HG03159 (cell line): ENCODE measurements at regions not wholly inside any gene's neighbourhood (a gene's known extent, or its start where the extent isn't known, plus 50 kb on each side); places are given as distances from the start of the nearest gene placed in this dataset.
"Not testable (repeated sequence)": the region's sequence is repeated elsewhere in the genome, so short reads cannot be mapped to it uniquely, and the experiment has no call there.

Experiments
- ATAC-seq: cut with Tn5 transposase; IDR thresholded peaks from one replicate; pipeline ENCODE4 v1.9.1; 2021; ENCODE audit warnings: mild to moderate bottlenecking, moderate library complexity; ENCODE audit not compliant: unreplicated experiment

- ATAC-seq = no peak
Observed at GRCh38 chr17:53496356-53496755, 326.4 kb upstream of the KIF2B start.

DNA sequence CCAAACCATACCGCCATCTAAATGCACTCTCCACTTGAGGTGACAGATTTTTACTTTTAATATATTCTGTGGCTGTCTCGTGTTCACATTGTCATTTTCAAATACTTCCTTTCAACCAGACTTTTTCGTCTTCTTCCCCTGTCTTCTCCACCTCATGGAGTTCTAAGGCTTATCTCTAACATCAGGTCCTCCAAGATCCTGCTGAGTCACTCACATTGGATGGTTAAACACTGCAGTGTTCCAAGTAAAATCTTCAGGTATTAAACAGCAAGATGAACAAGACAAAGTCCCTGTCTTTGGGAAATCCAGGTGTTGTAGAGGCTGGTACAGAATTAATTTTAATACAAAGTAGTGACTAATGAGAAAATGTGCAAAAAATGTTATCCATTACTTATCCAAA, 330.2 kb upstream of the KIF2B start:
- no peak for ATAC-seq

DNA sequence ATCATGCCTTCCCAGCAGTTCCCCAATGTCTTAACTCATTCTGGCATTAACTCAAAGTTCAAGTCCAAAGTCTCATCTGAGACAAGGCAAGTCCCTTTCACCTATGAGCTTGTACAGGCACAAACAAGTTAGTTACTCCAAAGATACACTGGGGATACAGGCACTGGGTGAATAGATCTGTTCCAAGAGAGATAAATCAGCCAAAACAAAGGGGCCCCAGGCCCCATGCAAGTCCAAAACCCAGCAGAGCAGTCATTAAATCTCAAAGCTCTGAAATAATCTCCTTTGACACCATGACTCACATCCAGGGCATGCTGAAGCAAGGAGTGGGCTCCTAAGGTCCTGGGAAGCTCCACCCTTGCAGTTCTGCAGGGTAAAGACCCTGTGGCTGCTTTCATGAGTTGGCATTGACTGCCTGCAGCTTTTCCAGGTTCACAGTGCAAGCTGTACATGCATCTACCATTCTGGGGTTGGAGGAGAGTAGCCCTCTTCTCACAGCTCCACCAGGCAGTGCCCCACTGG, 332.2 kb upstream of the KIF2B start:
- no peak for ATAC-seq

DNA sequence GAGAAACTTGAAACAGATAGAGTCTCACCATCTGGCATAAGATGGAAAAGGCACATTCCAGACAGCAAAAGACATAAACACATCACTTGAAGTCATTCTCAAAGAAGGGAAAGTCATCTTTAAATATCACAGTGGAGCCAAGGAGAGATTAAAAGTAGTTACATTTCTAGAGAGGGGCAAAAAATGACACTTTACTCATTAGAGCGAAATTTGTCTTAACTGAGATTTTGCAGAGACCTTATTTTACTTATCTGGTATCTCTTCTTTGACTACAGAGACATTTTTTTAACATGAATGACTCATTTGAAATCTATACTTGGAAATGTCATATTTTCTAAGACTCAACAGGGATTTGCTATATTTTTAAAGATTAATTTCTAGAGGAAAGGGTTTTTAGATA, 339.0 kb upstream of the KIF2B start:
- ATAC-seq = no peak

GRCh38 chr17:53475002-53475401, 347.7 kb upstream of the KIF2B start:
- no peak for ATAC-seq

DNA sequence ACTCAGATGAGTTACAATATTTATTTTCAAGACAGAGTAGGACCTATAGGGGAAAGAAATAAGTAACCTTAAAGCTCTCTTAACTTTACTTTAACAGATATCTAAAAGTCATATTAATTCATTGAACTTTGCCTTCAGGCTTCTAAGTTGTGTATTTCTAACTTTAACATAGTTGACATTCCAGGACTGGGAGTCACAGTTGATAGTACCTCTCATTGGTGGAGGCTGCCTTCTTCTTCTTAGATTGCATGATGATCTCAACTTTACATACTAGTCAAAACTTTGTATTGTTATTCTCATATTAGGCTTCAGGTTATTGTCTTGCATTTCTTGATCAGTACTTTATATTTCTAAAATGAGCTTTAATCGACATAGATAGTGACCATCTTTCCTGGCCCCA, 350.1 kb upstream of the KIF2B start:
- ATAC-seq = no peak

- ATAC-seq = no peak
Observed at GRCh38 chr17:53471514-53471913, 351.2 kb upstream of the KIF2B start.

GRCh38 chr17:53470626-53471025, 352.1 kb upstream of the KIF2B start:
- no peak for ATAC-seq

DNA sequence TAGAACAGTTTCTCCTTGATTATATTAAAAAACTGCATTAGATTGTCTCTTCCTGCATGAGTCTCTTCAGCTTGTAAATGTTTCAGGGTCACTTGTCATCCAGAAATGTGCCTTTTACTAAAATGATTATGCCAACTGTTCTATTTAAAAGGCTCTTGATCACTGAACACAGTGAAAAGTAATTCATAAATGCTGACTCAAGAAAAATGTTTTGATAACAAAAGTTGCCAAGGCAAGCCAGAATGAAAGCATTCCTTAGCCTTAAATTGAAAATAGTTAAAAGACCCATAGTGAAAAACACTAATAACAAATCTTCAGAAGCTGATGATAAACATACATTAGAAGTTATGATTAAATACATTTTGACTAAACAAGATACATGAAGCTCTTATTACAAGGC, 356.0 kb upstream of the KIF2B start:
- no peak for ATAC-seq

DNA sequence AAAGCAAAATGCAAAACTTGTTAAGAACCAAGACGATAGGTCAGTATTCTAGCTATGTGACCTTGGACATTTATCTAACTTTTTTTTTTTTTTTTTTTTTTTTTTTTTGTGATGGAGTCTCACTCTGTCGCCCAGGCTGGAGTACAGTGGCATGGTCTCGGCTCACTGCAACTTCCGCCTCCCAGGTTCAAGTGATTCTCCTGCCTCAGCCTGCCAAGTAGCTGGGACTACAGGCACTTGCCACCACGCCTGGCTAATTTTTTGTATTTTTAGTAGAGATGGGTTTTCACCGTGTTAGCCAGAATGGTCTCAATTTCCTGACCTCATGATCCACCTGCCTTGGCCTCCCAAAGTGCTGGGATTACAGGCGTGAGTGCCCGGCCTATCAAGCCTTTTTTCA, 358.3 kb upstream of the KIF2B start:
- ATAC-seq = not testable (repeated sequence)

- ATAC-seq = no peak
Observed at GRCh38 chr17:53463363-53463762, 359.4 kb upstream of the KIF2B start.

- no peak for ATAC-seq
Observed at GRCh38 chr17:53462393-53462811, 360.3 kb upstream of the KIF2B start.

- not testable (repeated sequence) for ATAC-seq
Observed at GRCh38 chr17:53455943-53456342, 366.8 kb upstream of the KIF2B start.

GRCh38 chr17:53454337-53454736, 368.4 kb upstream of the KIF2B start:
- no peak for ATAC-seq

DNA sequence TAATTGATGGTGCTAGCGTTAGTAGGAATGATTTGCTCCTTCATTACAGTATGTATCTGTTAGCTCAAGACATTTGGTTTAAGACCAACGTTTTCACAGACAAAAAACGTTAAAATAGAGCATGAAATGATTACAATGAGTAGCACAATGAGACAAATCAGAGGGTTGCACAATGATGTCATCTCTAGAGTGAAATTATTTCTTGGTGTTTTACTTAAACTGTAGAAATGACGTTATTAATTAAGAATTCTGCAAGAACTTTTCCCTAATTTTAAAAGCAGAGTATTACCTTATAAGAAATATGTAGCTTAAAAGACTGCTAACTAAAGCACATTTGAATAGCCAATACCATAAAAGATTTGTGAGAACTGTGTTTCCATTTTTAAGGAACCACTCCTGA, 373.4 kb upstream of the KIF2B start:
- no peak for ATAC-seq

DNA sequence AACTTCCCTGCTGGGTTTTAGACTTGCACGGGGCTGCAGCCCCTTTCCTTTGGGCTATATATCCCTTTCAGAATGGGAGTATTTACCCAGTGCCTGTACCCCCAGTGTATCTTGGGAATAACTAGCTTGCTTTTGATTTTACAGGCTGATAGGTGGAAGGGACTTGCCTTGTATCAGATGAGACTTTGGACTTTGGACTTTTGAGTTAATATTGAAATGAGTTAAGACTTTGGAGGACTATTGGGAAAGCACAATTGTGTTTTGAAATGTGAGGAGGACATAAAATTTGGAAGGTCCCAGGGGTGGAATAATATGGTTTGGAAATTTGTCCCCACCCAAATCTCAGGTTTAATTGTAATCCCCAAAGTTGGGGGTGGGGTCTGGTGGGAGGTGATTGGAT, 393.8 kb upstream of the KIF2B start:
- ATAC-seq = no peak

GRCh38 chr17:53426505-53426904, 396.2 kb upstream of the KIF2B start:
- ATAC-seq = no peak

DNA sequence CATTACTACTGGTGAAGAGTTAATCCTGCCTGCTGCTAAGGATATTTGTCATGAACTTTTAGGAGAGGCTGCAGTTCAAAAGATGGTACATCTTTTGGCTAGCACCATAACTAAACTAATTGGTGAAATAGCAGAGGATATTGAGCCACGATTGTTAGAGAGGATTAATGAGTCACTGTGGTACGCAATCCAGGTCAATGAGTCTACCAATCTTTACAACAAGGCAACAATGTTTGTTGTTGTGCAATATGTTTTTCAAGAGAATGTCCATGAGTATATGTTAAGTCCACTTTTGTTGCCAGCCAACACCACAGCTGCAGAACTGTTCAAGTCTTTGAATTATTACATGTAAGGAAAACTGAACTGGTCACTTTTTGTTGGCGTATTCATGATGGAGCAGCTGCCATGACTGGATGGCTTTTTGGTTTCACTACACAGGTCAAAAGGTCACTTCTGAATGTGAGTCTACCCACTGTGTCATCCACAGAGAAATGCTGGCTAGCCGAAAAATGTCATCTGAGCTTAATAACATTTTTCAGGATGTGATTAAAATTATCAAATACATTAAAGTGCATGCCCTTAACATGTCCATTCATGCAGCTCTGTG, 402.6 kb upstream of the KIF2B start:
- no peak for ATAC-seq

DNA sequence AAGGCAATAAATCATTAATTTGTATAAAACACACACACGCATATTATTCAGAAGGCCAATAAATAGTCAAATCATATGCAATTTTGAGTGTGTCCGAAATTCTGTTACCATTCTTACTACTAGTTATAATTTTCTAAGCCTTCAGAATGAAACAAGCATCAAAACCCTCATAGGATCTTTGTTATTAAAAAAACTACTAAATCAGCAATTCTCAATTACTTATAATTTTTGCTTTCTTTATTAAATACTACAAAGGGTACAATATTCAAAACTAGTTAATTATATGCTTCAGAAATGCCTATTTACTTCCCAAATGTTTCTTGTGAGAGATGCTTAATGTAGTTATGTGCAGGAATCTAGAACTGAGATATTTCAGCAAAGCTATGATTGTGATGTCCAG, 413.1 kb upstream of the KIF2B start:
- no peak for ATAC-seq

DNA sequence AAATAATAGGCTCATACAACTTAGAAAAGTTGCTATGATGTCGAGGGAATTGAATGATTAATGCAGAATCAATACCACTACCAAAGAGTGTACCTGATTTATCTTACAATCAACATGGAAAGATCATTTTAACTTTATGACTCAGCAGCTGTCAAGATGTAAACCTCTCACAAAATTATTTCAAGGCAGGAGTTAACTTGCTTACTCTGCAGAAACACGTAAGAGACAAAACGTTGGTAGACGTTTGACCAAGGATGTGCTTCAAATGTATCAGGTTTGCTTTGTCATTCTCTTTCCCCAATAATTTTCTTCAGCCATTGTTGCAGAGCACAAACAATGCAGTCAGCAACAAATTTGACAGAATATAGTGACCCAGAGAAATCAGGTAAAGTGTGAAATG, 415.8 kb upstream of the KIF2B start:
- no peak for ATAC-seq

GRCh38 chr17:53391197-53391596, 431.5 kb upstream of the KIF2B start:
- ATAC-seq = no peak

- no peak for ATAC-seq
Observed at GRCh38 chr17:53390575-53390974, 432.2 kb upstream of the KIF2B start.

DNA sequence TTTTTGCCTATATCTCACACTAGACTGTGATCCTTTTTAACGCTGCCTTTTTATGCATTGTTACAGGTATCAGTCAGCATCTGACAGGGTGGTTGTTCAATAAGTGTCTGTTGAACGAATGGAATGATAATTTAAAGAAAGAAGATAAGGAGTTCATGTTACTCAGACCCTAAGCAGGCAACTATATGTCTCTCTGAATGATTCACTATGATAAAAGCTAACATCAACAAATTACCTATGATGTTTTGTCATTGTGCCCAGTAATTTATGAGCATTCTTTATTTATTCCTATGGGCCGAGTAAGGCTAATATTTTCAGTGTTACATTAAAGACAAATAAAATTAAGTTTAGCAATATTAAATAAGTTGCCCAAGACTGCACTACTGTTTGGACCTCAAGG, 435.0 kb upstream of the KIF2B start:
- no peak for ATAC-seq
